Calu3 (cell line): ENCODE measurements at regions not wholly inside any gene's neighbourhood (a gene's known extent, or its start where the extent isn't known, plus 50 kb on each side); places are given as distances from the start of the nearest gene placed in this dataset.

Experiments
- BruUV-seq: library from RNA; stranded (reverse); fragments of 400-500 nt; replicated peaks from 2 replicates; lab custom pipeline; 2021; lab: Mats Ljungman, UMichigan
- CTCF ChIA-PET: fragments of 300-600 bp; sonication (Branson Sonifier 250); formaldehyde crosslinking; loops from one replicate; lab custom pipeline; 2022; ENCODE audit warnings: antibody characterized with exemption; lab: Charles Lee
- DNase-seq: peaks from one replicate; pipeline ENCODE4 v3.0.0; 2022
- H3K27ac Mint-ChIP-seq: one replicate; pipeline ENCODE4 v1.8.0; 2022; ENCODE audit warnings: mixed read lengths; ENCODE audit not compliant: unreplicated experiment
- H3K27me3 Mint-ChIP-seq: one replicate; pipeline ENCODE4 v1.8.0; 2022; ENCODE audit warnings: mixed read lengths; ENCODE audit not compliant: unreplicated experiment
- H3K36me3 Mint-ChIP-seq: one replicate; pipeline ENCODE4 v1.8.0; 2022; ENCODE audit warnings: mild to moderate bottlenecking, moderate library complexity, mixed read lengths; ENCODE audit not compliant: insufficient read depth, unreplicated experiment
- H3K4me1 Mint-ChIP-seq: one replicate; pipeline ENCODE4 v1.8.0; 2022; ENCODE audit warnings: mild to moderate bottlenecking, low read depth, mixed read lengths; ENCODE audit not compliant: unreplicated experiment
- H3K4me3 Mint-ChIP-seq: one replicate; pipeline ENCODE4 v1.8.0; 2022; ENCODE audit warnings: mild to moderate bottlenecking, low read depth, moderate library complexity, mixed read lengths; ENCODE audit not compliant: unreplicated experiment
- H3K9me3 Mint-ChIP-seq: one replicate; pipeline ENCODE4 v1.8.0; 2022; ENCODE audit warnings: low read depth, mixed read lengths; ENCODE audit not compliant: unreplicated experiment
- intact Hi-C: fragments of 100-400 bp; cut with micrococcal nuclease; formaldehyde crosslinking; loops from one replicate; pipeline ENCODE4 v1.10.0; 2022; ENCODE audit not compliant: unreplicated experiment
- TF ChIP-seq, protein P1 (sequence below): fragments of 200-600 bp; IDR thresholded peaks from one replicate; pipeline ENCODE4 v1.8.0; 2022; ENCODE audit warnings: antibody characterized with exemption; ENCODE audit not compliant: unreplicated experiment

GRCh38 chr7:112965506-112965905 is 121.1 kb downstream of the GPR85 start:
- BruUV-seq, result no TSS peak
- TF ChIP-seq, protein P1, sequence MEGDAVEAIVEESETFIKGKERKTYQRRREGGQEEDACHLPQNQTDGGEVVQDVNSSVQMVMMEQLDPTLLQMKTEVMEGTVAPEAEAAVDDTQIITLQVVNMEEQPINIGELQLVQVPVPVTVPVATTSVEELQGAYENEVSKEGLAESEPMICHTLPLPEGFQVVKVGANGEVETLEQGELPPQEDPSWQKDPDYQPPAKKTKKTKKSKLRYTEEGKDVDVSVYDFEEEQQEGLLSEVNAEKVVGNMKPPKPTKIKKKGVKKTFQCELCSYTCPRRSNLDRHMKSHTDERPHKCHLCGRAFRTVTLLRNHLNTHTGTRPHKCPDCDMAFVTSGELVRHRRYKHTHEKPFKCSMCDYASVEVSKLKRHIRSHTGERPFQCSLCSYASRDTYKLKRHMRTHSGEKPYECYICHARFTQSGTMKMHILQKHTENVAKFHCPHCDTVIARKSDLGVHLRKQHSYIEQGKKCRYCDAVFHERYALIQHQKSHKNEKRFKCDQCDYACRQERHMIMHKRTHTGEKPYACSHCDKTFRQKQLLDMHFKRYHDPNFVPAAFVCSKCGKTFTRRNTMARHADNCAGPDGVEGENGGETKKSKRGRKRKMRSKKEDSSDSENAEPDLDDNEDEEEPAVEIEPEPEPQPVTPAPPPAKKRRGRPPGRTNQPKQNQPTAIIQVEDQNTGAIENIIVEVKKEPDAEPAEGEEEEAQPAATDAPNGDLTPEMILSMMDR, result no peak
- no peak for DNase-seq
- CTCF ChIA-PET, result no interaction called here
- Mint-ChIP-seq H3K27me3 (no peaks in the 10 kb centered on the region), H3K4me1 (no peaks in the 10 kb centered on the region), H3K4me3 (no peak overlapping the region), H3K36me3 (no peaks in the 10 kb centered on the region), H3K27ac (no peak overlapping the region), H3K9me3 (peaks cover 2% of the 10 kb centered on the region)
- intact Hi-C loops, result no loop called here

DNA sequence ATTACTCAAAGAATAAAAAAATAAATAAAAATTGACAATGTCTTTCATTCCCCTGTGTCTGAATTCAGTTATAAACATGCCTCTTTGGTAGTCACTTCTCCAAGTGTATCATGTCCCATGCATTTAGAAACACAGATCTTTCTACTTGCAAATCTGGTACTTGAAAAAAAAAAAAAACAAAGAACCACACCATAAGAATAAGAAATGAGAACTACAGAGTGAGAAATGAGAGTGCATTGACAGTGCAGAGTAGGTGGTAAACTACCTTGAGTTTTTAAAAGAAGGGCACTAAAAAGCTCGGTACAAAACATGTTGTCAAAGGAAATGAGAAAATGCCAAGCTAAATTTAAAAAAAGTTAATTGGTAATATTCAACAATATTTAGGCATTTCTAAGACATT is 123.0 kb downstream of the GPR85 start:
- Mint-ChIP-seq H3K4me3 (no peak overlapping the region), H3K4me1 (no peaks in the 10 kb centered on the region), H3K36me3 (no peaks in the 10 kb centered on the region), H3K9me3 (peaks cover 2% of the 10 kb centered on the region), H3K27me3 (no peaks in the 10 kb centered on the region), H3K27ac (no peak overlapping the region)
- no TSS peak for BruUV-seq
- CTCF ChIA-PET, result interaction anchor here (0.7 kb wide), 1 partner anchor 557 kb away, joined by 4 read pairs; no protein-coding TSS in a partner anchor
- TF ChIP-seq, protein P1, result no peak
- DNase-seq, result no peak
- intact Hi-C loops, result no loop called here

GRCh38 chr7:112962815-112963214 is 123.8 kb downstream of the GPR85 start:
- Mint-ChIP-seq H3K27ac (no peak overlapping the region), H3K4me1 (no peaks in the 10 kb centered on the region), H3K4me3 (no peak overlapping the region), H3K36me3 (no peaks in the 10 kb centered on the region), H3K27me3 (no peaks in the 10 kb centered on the region), H3K9me3 (peaks cover 2% of the 10 kb centered on the region)
- no TSS peak for BruUV-seq
- no peak for DNase-seq
- intact Hi-C loops, result no loop called here
- CTCF ChIA-PET, result no interaction called here
- TF ChIP-seq, protein P1, result no peak

GRCh38 chr7:112959276-112959675 is 127.4 kb downstream of the GPR85 start:
- CTCF ChIA-PET, result no interaction called here
- DNase-seq, result no peak
- intact Hi-C loops, result no loop called here
- Mint-ChIP-seq H3K27ac (no peak overlapping the region), H3K9me3 (peaks cover 2% of the 10 kb centered on the region), H3K36me3 (no peaks in the 10 kb centered on the region), H3K4me3 (no peak overlapping the region), H3K4me1 (no peaks in the 10 kb centered on the region), H3K27me3 (no peaks in the 10 kb centered on the region)
- BruUV-seq, result no TSS peak
- TF ChIP-seq, protein P1, result no peak
